ENCODE measurements at regions not wholly inside any gene's neighbourhood (a gene's known extent, or its start where the extent isn't known, plus 50 kb on each side); places are given as distances from the start of the nearest gene placed in this dataset.

DNA sequence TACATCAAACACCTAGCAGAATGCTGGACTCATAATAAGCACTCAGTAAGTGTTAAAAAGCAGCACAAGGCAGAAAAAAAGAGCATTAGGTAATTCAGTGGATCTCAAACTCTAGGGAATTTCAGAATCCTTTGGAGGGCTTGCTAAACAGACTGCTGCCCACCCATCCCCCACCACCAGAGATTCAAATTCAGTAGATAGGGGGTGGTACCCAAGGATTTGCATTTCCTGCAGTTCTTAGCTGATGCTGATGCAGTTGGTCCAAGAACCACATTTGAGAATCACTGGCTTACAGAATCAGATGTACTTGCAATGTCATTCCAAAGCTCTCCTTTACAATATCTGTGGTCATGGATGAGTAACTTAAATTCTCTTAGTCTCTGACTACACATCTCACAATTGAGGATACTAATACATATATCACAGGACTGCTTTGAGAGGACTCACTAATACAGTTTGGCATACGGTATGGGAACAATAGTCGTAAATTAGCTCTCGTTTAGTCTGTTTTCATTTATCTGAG is 664.5 kb downstream of the KCNA4 start:
- no peaks in the 10 kb centered on the region for H3K9me3 ChIP-seq
- TF ChIP-seq, protein P1, sequence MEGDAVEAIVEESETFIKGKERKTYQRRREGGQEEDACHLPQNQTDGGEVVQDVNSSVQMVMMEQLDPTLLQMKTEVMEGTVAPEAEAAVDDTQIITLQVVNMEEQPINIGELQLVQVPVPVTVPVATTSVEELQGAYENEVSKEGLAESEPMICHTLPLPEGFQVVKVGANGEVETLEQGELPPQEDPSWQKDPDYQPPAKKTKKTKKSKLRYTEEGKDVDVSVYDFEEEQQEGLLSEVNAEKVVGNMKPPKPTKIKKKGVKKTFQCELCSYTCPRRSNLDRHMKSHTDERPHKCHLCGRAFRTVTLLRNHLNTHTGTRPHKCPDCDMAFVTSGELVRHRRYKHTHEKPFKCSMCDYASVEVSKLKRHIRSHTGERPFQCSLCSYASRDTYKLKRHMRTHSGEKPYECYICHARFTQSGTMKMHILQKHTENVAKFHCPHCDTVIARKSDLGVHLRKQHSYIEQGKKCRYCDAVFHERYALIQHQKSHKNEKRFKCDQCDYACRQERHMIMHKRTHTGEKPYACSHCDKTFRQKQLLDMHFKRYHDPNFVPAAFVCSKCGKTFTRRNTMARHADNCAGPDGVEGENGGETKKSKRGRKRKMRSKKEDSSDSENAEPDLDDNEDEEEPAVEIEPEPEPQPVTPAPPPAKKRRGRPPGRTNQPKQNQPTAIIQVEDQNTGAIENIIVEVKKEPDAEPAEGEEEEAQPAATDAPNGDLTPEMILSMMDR (IDR thresholded peaks at IDR 0.05): no peak
- no peak for TF ChIP-seq POLR2A (IDR thresholded peaks at IDR 0.05)
- DNase-seq: no peak
- no peaks in the 10 kb centered on the region for H3K36me3 ChIP-seq (ENCODE audit: low read depth, missing control alignments)
- H3K4me3 ChIP-seq: no peak overlapping the region
- no peak overlapping the region for H3K27ac ChIP-seq
- H3K4me1 ChIP-seq: no peaks in the 10 kb centered on the region
- 65 to 68% methylated on average over 3 of the region's 3 CpGs for WGBS, 2 donors
- H3K27me3 ChIP-seq: no peaks in the 10 kb centered on the region
- intact Hi-C loops (cut with DNase I; ENCODE audit: low total_unique reads): no loop called here

DNA sequence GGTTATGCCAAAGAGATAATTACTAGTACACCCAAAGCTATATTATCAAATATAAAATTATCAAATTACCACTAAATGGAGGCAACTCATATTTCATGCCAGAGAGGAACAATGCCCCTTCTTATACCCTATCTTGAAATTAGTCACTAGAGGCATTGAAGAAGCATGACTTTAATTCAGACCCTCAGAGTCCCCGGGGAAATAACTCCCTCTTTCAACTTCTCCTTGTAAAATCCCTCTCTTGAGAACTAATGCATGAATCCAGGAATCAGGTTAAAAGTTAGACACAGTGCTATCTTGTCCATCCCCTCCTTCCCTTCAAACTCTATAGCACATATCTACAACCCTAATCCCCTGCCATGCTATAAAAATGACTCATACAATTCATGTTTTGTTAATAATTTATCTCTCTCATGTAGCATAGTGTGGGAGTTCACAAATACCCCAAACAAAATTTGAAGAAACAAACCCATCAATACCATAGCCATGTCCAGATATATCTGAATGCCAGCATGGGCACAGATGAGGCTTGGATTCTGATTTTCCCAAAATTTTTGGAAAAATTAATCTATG is 665.4 kb downstream of the KCNA4 start:
- intact Hi-C loops (cut with DNase I; ENCODE audit: low total_unique reads): no loop called here
- DNase-seq: no peak
- WGBS, 2 donors: 63 to 64% methylated on average over 1 of the region's 1 CpG

DNA sequence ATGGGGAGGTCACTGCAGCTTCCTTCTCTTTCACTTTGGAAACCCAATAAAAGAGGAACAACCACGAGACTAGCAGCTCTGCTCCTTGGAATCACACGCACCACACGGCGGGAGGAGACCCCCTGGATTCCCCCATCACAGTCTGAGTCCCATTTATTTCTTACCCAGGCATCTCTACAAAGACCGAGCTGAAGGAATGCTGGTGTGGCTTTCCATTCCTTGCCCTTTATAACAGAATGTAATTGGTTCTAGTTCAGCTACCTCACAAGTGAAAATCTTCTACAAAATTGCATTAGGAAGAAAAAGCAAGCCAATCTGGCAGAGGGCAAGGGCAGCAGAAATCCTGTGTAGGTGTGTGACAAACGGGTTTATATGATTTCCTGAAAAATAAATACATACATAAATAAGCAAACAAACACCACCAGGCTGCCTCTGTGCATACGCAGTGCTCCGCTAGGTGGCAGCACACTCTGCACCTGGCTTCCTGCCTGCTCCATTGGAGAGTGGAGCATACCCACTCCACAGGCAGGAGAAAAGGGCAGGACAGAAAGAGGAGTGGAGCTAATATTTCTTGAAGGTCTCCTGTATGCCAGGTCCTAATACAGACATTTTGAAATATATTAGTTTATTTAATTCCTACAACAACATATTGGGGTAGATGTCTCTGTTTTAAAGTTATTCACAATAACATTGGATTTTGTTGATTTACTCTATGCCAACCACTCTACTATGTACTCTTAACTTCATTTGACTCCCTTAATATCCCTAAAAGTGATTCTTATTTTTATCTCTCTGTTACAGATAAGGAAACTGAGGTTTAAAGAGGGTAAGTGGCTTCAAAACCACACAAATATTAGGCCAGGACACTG is 673.1 kb downstream of the KCNA4 start:
- no peaks in the 10 kb centered on the region for H3K36me3 ChIP-seq (ENCODE audit: low read depth, missing control alignments)
- no peak overlapping the region for H3K4me3 ChIP-seq
- intact Hi-C loops (cut with DNase I; ENCODE audit: low total_unique reads): no loop called here
- H3K27me3 ChIP-seq: no peaks in the 10 kb centered on the region
- H3K9me3 ChIP-seq: no peaks in the 10 kb centered on the region
- 22 to 23% methylated on average over 8 of the region's 8 CpGs for WGBS, 2 donors
- DNase-seq: peak; percentile 84
- no peak overlapping the region for H3K27ac ChIP-seq
- no peaks in the 10 kb centered on the region for H3K4me1 ChIP-seq
- TF ChIP-seq POLR2A (IDR thresholded peaks at IDR 0.05): no peak
- TF ChIP-seq, protein P1 (IDR thresholded peaks at IDR 0.05): peak; percentile 17 to 75 (median 56)

More for the DNA sequence above, 665.4 kb downstream of the KCNA4 start:
- H3K9me3 ChIP-seq: no peaks in the 10 kb centered on the region
- H3K27ac ChIP-seq: no peak overlapping the region
- H3K36me3 ChIP-seq (ENCODE audit: low read depth, missing control alignments): no peaks in the 10 kb centered on the region
- no peaks in the 10 kb centered on the region for H3K4me1 ChIP-seq
- no peak overlapping the region for H3K4me3 ChIP-seq
- TF ChIP-seq, protein P1 (IDR thresholded peaks at IDR 0.05): no peak
- no peak for TF ChIP-seq POLR2A (IDR thresholded peaks at IDR 0.05)
- H3K27me3 ChIP-seq: no peaks in the 10 kb centered on the region

DNA sequence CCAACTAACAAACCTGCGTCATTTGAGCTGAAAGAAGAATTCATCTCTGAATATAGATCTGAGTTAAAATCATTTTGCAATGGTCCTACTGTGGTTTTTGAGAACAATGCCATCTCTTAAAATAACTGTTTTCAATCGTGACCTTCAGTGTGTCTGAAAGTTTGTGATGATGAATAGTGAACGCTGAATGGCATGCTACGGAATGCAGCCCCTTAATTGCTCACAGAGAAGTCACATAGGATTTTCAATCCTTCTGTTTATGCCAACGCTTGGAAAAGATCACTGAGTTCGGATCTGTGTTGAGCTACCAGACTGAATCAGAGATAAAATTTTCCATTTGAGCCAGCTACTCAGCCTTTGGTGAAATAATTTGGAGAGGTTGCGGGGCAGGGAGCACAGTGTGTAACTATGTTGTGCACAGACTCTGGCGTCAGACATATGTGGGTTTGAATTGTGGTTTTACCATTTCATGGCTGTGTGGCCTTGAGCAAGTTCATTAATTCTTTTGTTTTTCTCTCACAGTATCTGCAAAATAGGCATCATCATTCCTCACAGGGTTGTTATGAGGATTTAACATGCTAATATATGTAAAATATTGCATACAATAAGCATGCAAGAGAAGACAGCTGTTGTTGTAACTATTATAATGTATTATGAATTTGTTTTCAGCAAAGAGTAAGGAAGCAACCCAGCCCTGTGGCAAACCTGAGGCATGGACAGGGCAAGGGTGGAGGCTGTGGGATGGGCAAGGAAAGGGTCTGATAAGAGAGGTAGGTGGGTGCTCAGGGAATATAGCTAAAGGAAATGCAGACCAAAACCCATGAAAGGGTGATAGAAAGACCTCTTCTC is 679.9 kb downstream of the KCNA4 start:
- intact Hi-C loops (cut with DNase I; ENCODE audit: low total_unique reads): no loop called here
- Histone ChIP-seq H3K27ac (no peak overlapping the region), H3K27me3 (no peaks in the 10 kb centered on the region), H3K4me3 (no peak overlapping the region), H3K4me1 (no peaks in the 10 kb centered on the region), H3K9me3 (no peaks in the 10 kb centered on the region), H3K36me3 (ENCODE audit: low read depth, missing control alignments) (no peaks in the 10 kb centered on the region)
- no peak for TF ChIP-seq POLR2A (IDR thresholded peaks at IDR 0.05)
- TF ChIP-seq, protein P1 (IDR thresholded peaks at IDR 0.05): no peak
- no peak for DNase-seq
- 47 to 54% methylated on average over 8 of the region's 8 CpGs for WGBS, 2 donors
